B cell (primary cell): ENCODE measurements at regions not wholly inside any gene's neighbourhood (a gene's known extent, or its start where the extent isn't known, plus 50 kb on each side); places are given as distances from the start of the nearest gene placed in this dataset.

ENCODE experiments used
- ATAC-seq: fragments of 200-7000 bp; cut with Tn5 transposase; one replicate; pipeline ENCODE4 v1.10.0; 2021; ENCODE audit warnings: low read depth, mild to moderate bottlenecking, moderate number of reproducible peaks, moderate library complexity
- CTCF ChIA-PET: fragments of 350-600 bp; sonication (Branson Sonifier 250); formaldehyde crosslinking; loops from one replicate; lab custom pipeline; 2021; ENCODE audit warnings: antibody characterized with exemption, inconsistent platforms; lab: Charles Lee
- POLR2A ChIA-PET: fragments of 350-600 bp; sonication (Branson Sonifier 250); formaldehyde crosslinking; loops from one replicate; lab custom pipeline; 2021; ENCODE audit warnings: antibody characterized with exemption; lab: Charles Lee
- DNase-seq: peaks from one replicate; pipeline ENCODE4 v3.0.0; 2013
- H2AFZ ChIP-seq: 2 replicates; pipeline ENCODE4 v1.6.1; 2012; ENCODE audit warnings: mild to moderate bottlenecking, low read depth, low read length; ENCODE audit not compliant: insufficient read depth, poor library complexity, severe bottlenecking
- H3K27ac ChIP-seq, 2 donors: 1 replicate in 1 of 2; 2 replicates in 1 of 2; pipeline ENCODE4 v1.5.1; 2012 to 2013; ENCODE audit warnings: low read length in 2 of 2, mild to moderate bottlenecking in 2 of 2, moderate library complexity in 1 of 2
- H3K27me3 ChIP-seq, 4 experiments: fragments of 200-600 bp in 1 of 4; sonication (generic) in 1 of 4; replicated peaks in 1 of 4; 1 replicate in 2 of 4; 2 replicates in 2 of 4; pipeline versions ENCODE4 v1.6.1 to v1.7.0; 2013 to 2016; ENCODE audit warnings: low read length in 3 of 4, mild to moderate bottlenecking in 2 of 4, mixed read lengths in 1 of 4, moderate library complexity in 1 of 4; ENCODE audit not compliant: insufficient read depth in 4 of 4, control insufficient read depth in 3 of 4; ENCODE audit errors: control extremely low read depth in 1 of 4
- H3K36me3 ChIP-seq, 2 experiments: replicated peaks in 1 of 2; 1 replicate in 1 of 2; 2 replicates in 1 of 2; pipeline versions ENCODE4 v1.6.1 to v1.7.1; 2013; ENCODE audit warnings: low read length in 1 of 2; ENCODE audit not compliant: insufficient read depth in 2 of 2, control insufficient read depth in 1 of 2; ENCODE audit errors: control extremely low read depth in 1 of 2, extremely low read depth in 1 of 2
- H3K4me1 ChIP-seq, 2 donors: fragments of 200-600 bp in 1 of 2; sonication (generic) in 1 of 2; 1 replicate in 1 of 2; 2 replicates in 1 of 2; pipeline versions ENCODE4 v1.5.1 to v1.6.1; 2013 to 2017; ENCODE audit warnings: low read length in 2 of 2; ENCODE audit not compliant: control insufficient read depth in 2 of 2, insufficient read depth in 2 of 2
- H3K4me2 ChIP-seq: replicated peaks from 2 replicates; pipeline ENCODE3; 2012; ENCODE audit warnings: mild to moderate bottlenecking, low read depth, low read length; ENCODE audit not compliant: poor library complexity, severe bottlenecking
- H3K4me3 ChIP-seq, 5 experiments: fragments of 200-600 bp in 1 of 5; sonication (generic) in 1 of 5; 1 replicate in 3 of 5; 2 replicates in 2 of 5; pipeline versions ENCODE4 v1.5.1 to v1.7.0; 2011 to 2016; ENCODE audit warnings: low read length in 4 of 5, mild to moderate bottlenecking in 4 of 5, low read depth in 2 of 5, control low read depth in 1 of 5, moderate library complexity in 1 of 5; ENCODE audit not compliant: insufficient read depth in 1 of 5; ENCODE audit errors: control extremely low read depth in 1 of 5, extremely low read depth in 1 of 5
- H3K79me2 ChIP-seq: fragments of 200-600 bp; sonication (generic); one replicate; pipeline ENCODE4 v1.6.0; 2016; ENCODE audit warnings: low read length; ENCODE audit not compliant: control insufficient read depth, insufficient read depth
- H3K9ac ChIP-seq: fragments of 200-600 bp; sonication (generic); 2 replicates; pipeline ENCODE4 v1.6.1; 2017; ENCODE audit warnings: mild to moderate bottlenecking, low read length, moderate library complexity
- H3K9me3 ChIP-seq, 3 donors: one replicate each; pipeline versions ENCODE4 v1.6.1 to v1.7.1; 2013; ENCODE audit warnings: low read length in 2 of 3; ENCODE audit not compliant: control insufficient read depth in 2 of 3, insufficient read depth in 1 of 3; ENCODE audit errors: control extremely low read depth in 1 of 3
- H4K20me1 ChIP-seq: 2 replicates; pipeline ENCODE4 v1.6.0; 2012; ENCODE audit warnings: mild to moderate bottlenecking, low read length; ENCODE audit not compliant: insufficient read depth, control insufficient read depth, poor library complexity, severe bottlenecking
- H3K27ac Mint-ChIP-seq: one replicate; pipeline ENCODE4 v1.8.0; 2021; ENCODE audit warnings: mixed read lengths
- H3K27me3 Mint-ChIP-seq: one replicate; pipeline ENCODE4 v1.8.0; 2021; ENCODE audit warnings: mixed read lengths
- H3K4me1 Mint-ChIP-seq: one replicate; pipeline ENCODE4 v1.8.0; 2021; ENCODE audit warnings: mixed read lengths
- H3K4me3 Mint-ChIP-seq: one replicate; pipeline ENCODE4 v1.8.0; 2021; ENCODE audit warnings: mixed read lengths
- H3K9me3 Mint-ChIP-seq: one replicate; pipeline ENCODE4 v1.8.0; 2022; ENCODE audit warnings: mixed read lengths; ENCODE audit not compliant: insufficient read depth
- CTCF ChIP-seq: fragments of 200-600 bp; IDR thresholded peaks from one replicate; pipeline ENCODE4 v1.8.0; 2022; ENCODE audit warnings: antibody characterized with exemption, mild to moderate bottlenecking
- EZH2 ChIP-seq: IDR thresholded peaks from 2 replicates; pipeline ENCODE4 v1.6.1; 2012; ENCODE audit warnings: borderline replicate concordance, low read depth, mild to moderate bottlenecking, moderate library complexity, low read length; ENCODE audit not compliant: insufficient read depth, poor library complexity, severe bottlenecking
- WGBS: methylation state at CpG from one replicate; pipeline ENCODE4 v1.1.5; 2013; ENCODE audit warnings: missing lambda C conversion rate; ENCODE audit not compliant: insufficient coverage; 5-methylcytosine and 5-hydroxymethylcytosine counted together
- intact Hi-C: fragments of 100-400 bp; cut with micrococcal nuclease; formaldehyde crosslinking; loops from one replicate; pipeline ENCODE4 v1.10.0; 2022

- Mint-ChIP-seq H3K27me3 (peaks cover 7% of the 10 kb centered on the region), H3K4me1 (no peaks in the 10 kb centered on the region), H3K9me3 (no peaks in the 10 kb centered on the region), H3K4me3 (no peak overlapping the region), H3K27ac (no peak overlapping the region)
- no peaks in the 10 kb centered on the region for H3K9me3 ChIP-seq
- TF ChIP-seq EZH2 (no peak), CTCF (no peak)
- H3K4me2 ChIP-seq: no peak overlapping the region
- no peaks in the 10 kb centered on the region for H3K36me3 ChIP-seq
- no peak overlapping the region for H3K4me3 ChIP-seq
- ATAC-seq (no peak), DNase-seq (no peak)
- ChIA-PET POLR2A (no interaction called here), CTCF (interaction anchor here (0.6 kb wide), 1 partner anchor 624 kb away, joined by 4 read pairs; no protein-coding TSS in a partner anchor)
- no peaks in the 10 kb centered on the region for H3K4me1 ChIP-seq
- no peaks in the 10 kb centered on the region for H3K79me2 ChIP-seq
- WGBS: 100% methylated on average over 2 of the region's 3 CpGs
- H4K20me1 ChIP-seq: no peaks in the 10 kb centered on the region
- intact Hi-C loops: no loop called here
- H3K27me3 ChIP-seq: no peaks in the 10 kb centered on the region
- no peak overlapping the region for H2AFZ ChIP-seq
- no peak overlapping the region for H3K9ac ChIP-seq
- no peak overlapping the region for H3K27ac ChIP-seq
Measured at GRCh38 chr21:15193937-15194336, 129.1 kb upstream of the NRIP1 start.

- H3K4me3 ChIP-seq: no peak overlapping the region
- peaks cover 7% of the 10 kb centered on the region for H3K27me3 Mint-ChIP-seq
- no peaks in the 10 kb centered on the region for H3K79me2 ChIP-seq
- CTCF ChIA-PET: no interaction called here
- H2AFZ ChIP-seq: no peak overlapping the region
- no peak for TF ChIP-seq EZH2
- TF ChIP-seq CTCF: no peak
- no peak overlapping the region for H3K27ac Mint-ChIP-seq
- no peaks in the 10 kb centered on the region for H3K9me3 ChIP-seq
- WGBS: no CpG with 5 or more reads among the region's 2 CpGs
- POLR2A ChIA-PET: no interaction called here
- H3K4me1 Mint-ChIP-seq: no peaks in the 10 kb centered on the region
- H3K9ac ChIP-seq: no peak overlapping the region
- no peaks in the 10 kb centered on the region for H3K9me3 Mint-ChIP-seq
- H3K4me2 ChIP-seq: no peak overlapping the region
- DNase-seq: no peak
- no peak overlapping the region for H3K27ac ChIP-seq
- H4K20me1 ChIP-seq: no peaks in the 10 kb centered on the region
- intact Hi-C loops: no loop called here
- no peaks in the 10 kb centered on the region for H3K4me1 ChIP-seq
- no peak overlapping the region for H3K4me3 Mint-ChIP-seq
- H3K36me3 ChIP-seq: no peaks in the 10 kb centered on the region
- no peaks in the 10 kb centered on the region for H3K27me3 ChIP-seq
- no peak for ATAC-seq
Measured at GRCh38 chr21:15195104-15195503, 130.3 kb upstream of the NRIP1 start.
